ENCODE measurements at regions not wholly inside any gene's neighbourhood (a gene's known extent, or its start where the extent isn't known, plus 50 kb on each side); places are given as distances from the start of the nearest gene placed in this dataset.

DNA sequence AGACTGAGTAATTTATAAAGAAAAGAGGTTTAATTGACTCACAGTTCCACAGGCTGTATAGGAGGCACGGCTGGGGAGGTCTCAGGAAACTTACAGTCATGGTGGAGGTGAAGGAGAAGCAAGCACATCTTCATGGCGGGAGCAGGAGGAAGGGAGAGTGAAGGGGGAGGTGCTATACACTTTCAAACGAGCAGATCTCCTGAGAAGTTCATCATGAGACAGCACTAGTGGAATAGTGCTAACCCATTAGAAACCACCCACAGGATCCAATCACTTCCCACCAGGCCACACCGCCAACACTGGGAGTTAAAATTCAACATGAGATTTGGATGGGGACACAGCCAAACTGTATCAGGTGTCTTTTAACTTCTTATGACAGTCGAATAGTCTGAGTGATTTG, 1459.3 kb upstream of the ACO1 start:
- no peaks in the 10 kb centered on the region; the same call in 1 of the 2 replicates for H3K9me3 ChIP-seq (ENCODE audit: control insufficient read depth, insufficient read depth, low read length)
- no TSS peak for BruUV-seq (replicated peaks)
- in situ Hi-C loops (cut with MboI; ENCODE audit: low sequenced_read_pairs), result no loop called here

More for the DNA sequence above, 1459.3 kb upstream of the ACO1 start:
- no peak overlapping the region for H4K91ac ChIP-seq (ENCODE audit: insufficient read depth, low read depth, low read length)
- H2AFZ ChIP-seq (replicated peaks; ENCODE audit: low read length, poor library complexity), result no peak overlapping the region
- no peak overlapping the region for H2BK15ac ChIP-seq (ENCODE audit: low read depth, low read length)
- H2BK20ac ChIP-seq (ENCODE audit: low read depth, low read length), result no peak overlapping the region
- intact Hi-C loops (cut with micrococcal nuclease) (no loop called here), dilution Hi-C loops (cut with HindIII; ENCODE audit: low sequenced_read_pairs, unreplicated experiment) (no loop called here)
- no peak overlapping the region for H3K4me2 ChIP-seq (ENCODE audit: low read depth, low read length)
- no peak overlapping the region for H2AK5ac ChIP-seq (ENCODE audit: low read depth, low read length)
- no peaks in the 10 kb centered on the region for H3K36me3 ChIP-seq (ENCODE audit: control insufficient read depth, insufficient read depth, low read length)
- H3K27me3 ChIP-seq (ENCODE audit: control insufficient read depth, insufficient read depth, low read length), result no peaks in the 10 kb centered on the region
- no peak overlapping the region for H3K27ac ChIP-seq (ENCODE audit: insufficient read depth, low read length)
- no peaks in the 10 kb centered on the region for H4K20me1 ChIP-seq (ENCODE audit: insufficient read depth, low read length)
- H2AK9ac ChIP-seq (replicated peaks; ENCODE audit: low read depth, low read length, poor library complexity), result no peak overlapping the region
- H3K14ac ChIP-seq (replicated peaks; ENCODE audit: low read depth, low read length), result no peak overlapping the region
- H3K18ac ChIP-seq (ENCODE audit: low read depth, low read length), result no peak overlapping the region
- no peaks in the 10 kb centered on the region for H3K9me1 ChIP-seq (ENCODE audit: insufficient read depth, low read length)
- H3K4me1 ChIP-seq (ENCODE audit: control insufficient read depth, insufficient read depth, low read length), result no peaks in the 10 kb centered on the region
- ATAC-seq (ENCODE audit: low read depth) (no peak), DNase-seq (no peak)
- ChIA-PET POLR2A (ENCODE audit: unreplicated experiment) (no interaction called here), CTCF (no interaction called here)
- H4K8ac ChIP-seq (ENCODE audit: low read depth in 2 of 2, low read length in 2 of 2), result no peak overlapping the region
- no peak overlapping the region for H3K56ac ChIP-seq (ENCODE audit: extremely low read depth, insufficient read depth, low read length)
- no peak overlapping the region for H3K9ac ChIP-seq (ENCODE audit: low read depth, low read length)
- 0% methylated on average over 1 of the region's 5 CpGs; no CpG with 5 or more reads in 1 of the 2 experiments for WGBS, 2 experiments (ENCODE audit: extremely low coverage in 2 of 2, insufficient read length in 1 of 2)
- no peak overlapping the region for H3K23ac ChIP-seq (ENCODE audit: low read depth, low read length)
- no peak overlapping the region for H3K4me3 ChIP-seq (ENCODE audit: insufficient read depth, low read depth, low read length)
- no peaks in the 10 kb centered on the region for H3K79me1 ChIP-seq (ENCODE audit: low read depth in 1 of 2, low read length in 2 of 2)
- no peak overlapping the region for H2BK5ac ChIP-seq (ENCODE audit: low read depth, low read length, poor library complexity, severe bottlenecking)
- no peak overlapping the region for H4K5ac ChIP-seq (ENCODE audit: low read depth, low read length)
- no peak overlapping the region for H3K4ac ChIP-seq (ENCODE audit: low read depth, low read length)
- TF ChIP-seq CEBPB (IDR thresholded peaks at IDR 0.05; ENCODE audit: low read depth, low read length) (no peak), MAZ (IDR thresholded peaks at IDR 0.05; ENCODE audit: borderline replicate concordance, low read depth, low read length) (no peak)
- no peak overlapping the region for H2BK120ac ChIP-seq (ENCODE audit: low read depth, low read length)
